Neural crest cell (in vitro differentiated cells): ENCODE measurements at regions not wholly inside any gene's neighbourhood (a gene's known extent, or its start where the extent isn't known, plus 50 kb on each side); places are given as distances from the start of the nearest gene placed in this dataset.

ENCODE experiments used
- DNase-seq: peaks from one replicate; pipeline ENCODE4 v3.0.0; 2021; ENCODE audit warnings: low read depth, mixed read lengths, low spot score
- H3K27ac Mint-ChIP-seq: one replicate; pipeline ENCODE4 v1.8.0; 2021; ENCODE audit warnings: mild to moderate bottlenecking, mixed read lengths; ENCODE audit not compliant: unreplicated experiment
- H3K27me3 Mint-ChIP-seq: 2 replicates; pipeline ENCODE4 v1.8.0; 2021; ENCODE audit warnings: low read depth, mild to moderate bottlenecking, mixed read lengths
- H3K36me3 Mint-ChIP-seq: 2 replicates; pipeline ENCODE4 v1.8.0; 2021; ENCODE audit warnings: low read depth, mild to moderate bottlenecking, mixed read lengths
- H3K4me1 Mint-ChIP-seq: 2 replicates; pipeline ENCODE4 v1.8.0; 2021; ENCODE audit warnings: mixed read lengths
- H3K4me3 Mint-ChIP-seq: one replicate; pipeline ENCODE4 v1.8.0; 2021; ENCODE audit warnings: mild to moderate bottlenecking, mixed read lengths
- H3K9me3 Mint-ChIP-seq: 2 replicates; pipeline ENCODE4 v1.8.0; 2021; ENCODE audit warnings: mixed read lengths
- TF ChIP-seq, protein P1 (sequence below): fragments of 200-600 bp; sonication (generic); conservative IDR thresholded peaks from 2 replicates; pipeline ENCODE4 v1.5.0; 2021; ENCODE audit warnings: antibody characterized with exemption, mild to moderate bottlenecking

DNA sequence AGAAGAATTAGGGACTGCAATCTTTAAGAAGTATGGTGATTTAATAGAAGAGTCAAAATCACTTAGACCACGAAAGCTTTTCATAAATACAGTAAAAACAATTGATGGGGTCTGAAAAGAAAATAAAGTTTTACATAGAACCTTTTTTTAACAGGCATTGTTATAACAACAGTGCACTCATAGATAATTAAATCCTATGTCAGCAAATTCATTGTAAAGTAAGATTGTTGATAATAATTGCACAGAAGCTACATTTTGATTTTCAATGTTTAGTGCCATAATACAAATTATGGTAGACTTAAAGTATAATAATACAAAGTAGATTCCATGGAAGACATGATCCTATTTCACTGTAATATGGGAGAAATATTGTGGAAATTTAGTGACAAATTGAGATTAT lies 130.7 kb upstream of the FSIP2 start:
- no peak overlapping the region for H3K4me3 Mint-ChIP-seq
- H3K9me3 Mint-ChIP-seq: no peaks in the 10 kb centered on the region
- TF ChIP-seq, protein P1, sequence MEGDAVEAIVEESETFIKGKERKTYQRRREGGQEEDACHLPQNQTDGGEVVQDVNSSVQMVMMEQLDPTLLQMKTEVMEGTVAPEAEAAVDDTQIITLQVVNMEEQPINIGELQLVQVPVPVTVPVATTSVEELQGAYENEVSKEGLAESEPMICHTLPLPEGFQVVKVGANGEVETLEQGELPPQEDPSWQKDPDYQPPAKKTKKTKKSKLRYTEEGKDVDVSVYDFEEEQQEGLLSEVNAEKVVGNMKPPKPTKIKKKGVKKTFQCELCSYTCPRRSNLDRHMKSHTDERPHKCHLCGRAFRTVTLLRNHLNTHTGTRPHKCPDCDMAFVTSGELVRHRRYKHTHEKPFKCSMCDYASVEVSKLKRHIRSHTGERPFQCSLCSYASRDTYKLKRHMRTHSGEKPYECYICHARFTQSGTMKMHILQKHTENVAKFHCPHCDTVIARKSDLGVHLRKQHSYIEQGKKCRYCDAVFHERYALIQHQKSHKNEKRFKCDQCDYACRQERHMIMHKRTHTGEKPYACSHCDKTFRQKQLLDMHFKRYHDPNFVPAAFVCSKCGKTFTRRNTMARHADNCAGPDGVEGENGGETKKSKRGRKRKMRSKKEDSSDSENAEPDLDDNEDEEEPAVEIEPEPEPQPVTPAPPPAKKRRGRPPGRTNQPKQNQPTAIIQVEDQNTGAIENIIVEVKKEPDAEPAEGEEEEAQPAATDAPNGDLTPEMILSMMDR: no peak
- no peaks in the 10 kb centered on the region for H3K4me1 Mint-ChIP-seq
- H3K27ac Mint-ChIP-seq: no peak overlapping the region
- H3K27me3 Mint-ChIP-seq: no peaks in the 10 kb centered on the region
- no peaks in the 10 kb centered on the region for H3K36me3 Mint-ChIP-seq
- no peak for DNase-seq

GRCh38 chr2:185608799-185609198 lies 129.8 kb upstream of the FSIP2 start:
- H3K27ac Mint-ChIP-seq: no peak overlapping the region
- TF ChIP-seq, protein P1: no peak
- no peaks in the 10 kb centered on the region for H3K4me1 Mint-ChIP-seq
- DNase-seq: no peak
- H3K27me3 Mint-ChIP-seq: no peaks in the 10 kb centered on the region
- peaks cover 2% of the 10 kb centered on the region for H3K9me3 Mint-ChIP-seq
- peaks cover 3% of the 10 kb centered on the region for H3K36me3 Mint-ChIP-seq
- no peak overlapping the region for H3K4me3 Mint-ChIP-seq

GRCh38 chr2:185610301-185610700 lies 128.3 kb upstream of the FSIP2 start:
- no peak for DNase-seq
- H3K36me3 Mint-ChIP-seq: peaks cover 7% of the 10 kb centered on the region
- H3K4me3 Mint-ChIP-seq: no peak overlapping the region
- H3K27ac Mint-ChIP-seq: no peak overlapping the region
- H3K27me3 Mint-ChIP-seq: no peaks in the 10 kb centered on the region
- no peaks in the 10 kb centered on the region for H3K4me1 Mint-ChIP-seq
- TF ChIP-seq, protein P1: no peak
- peaks cover 6% of the 10 kb centered on the region for H3K9me3 Mint-ChIP-seq

- H3K4me3 Mint-ChIP-seq: no peak overlapping the region
- peaks cover 6% of the 10 kb centered on the region for H3K9me3 Mint-ChIP-seq
- no peak overlapping the region for H3K27ac Mint-ChIP-seq
These were observed 120.0 kb upstream of the FSIP2 start for GRCh38 chr2:185618625-185619024.

GRCh38 chr2:185625604-185626003 lies 113.0 kb upstream of the FSIP2 start:
- Mint-ChIP-seq H3K4me3 (no peak overlapping the region), H3K36me3 (peaks cover 2% of the 10 kb centered on the region), H3K4me1 (no peaks in the 10 kb centered on the region), H3K27me3 (no peaks in the 10 kb centered on the region), H3K9me3 (peaks cover 8% of the 10 kb centered on the region), H3K27ac (no peak overlapping the region)
- no peak for DNase-seq
- TF ChIP-seq, protein P1: no peak

More at GRCh38 chr2:185618625-185619024, 120.0 kb upstream of the FSIP2 start:
- TF ChIP-seq, protein P1: no peak
- DNase-seq: no peak
- Mint-ChIP-seq H3K4me1 (no peaks in the 10 kb centered on the region), H3K36me3 (peaks cover 9% of the 10 kb centered on the region), H3K27me3 (no peaks in the 10 kb centered on the region)

DNA sequence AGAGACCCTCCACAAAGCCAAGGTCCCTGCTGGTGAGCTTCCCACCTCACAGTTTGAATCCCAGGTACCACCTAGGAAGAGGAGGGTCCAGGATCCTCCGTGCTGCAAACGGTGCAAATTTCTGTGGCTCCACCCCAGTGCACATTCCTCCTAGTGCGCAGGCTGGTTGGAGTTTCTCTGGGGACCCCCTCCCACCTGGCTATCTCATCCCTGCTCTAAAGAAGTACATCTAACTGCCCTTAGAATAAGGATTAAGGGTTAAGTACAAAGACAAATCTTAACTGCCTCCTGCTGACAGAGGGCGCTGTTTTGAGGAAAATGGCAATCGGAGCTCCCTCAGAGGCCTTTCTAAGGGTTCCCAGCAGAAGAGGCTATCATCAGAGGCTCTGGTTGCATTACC lies 109.6 kb upstream of the FSIP2 start:
- DNase-seq: peak; percentile 2
- TF ChIP-seq, protein P1: peak; percentile 35
- Mint-ChIP-seq H3K4me1 (no peaks in the 10 kb centered on the region), H3K4me3 (no peak overlapping the region), H3K36me3 (peaks cover 2% of the 10 kb centered on the region), H3K27me3 (no peaks in the 10 kb centered on the region), H3K9me3 (peaks cover 8% of the 10 kb centered on the region), H3K27ac (no peak overlapping the region)
